ENCODE measurements at regions not wholly inside any gene's neighbourhood (a gene's known extent, or its start where the extent isn't known, plus 50 kb on each side); places are given as distances from the start of the nearest gene placed in this dataset.
"Not testable (repeated sequence)": the region's sequence is repeated elsewhere in the genome, so short reads cannot be mapped to it uniquely, and the experiment has no call there.

- no peak for DNase-seq
Measured at GRCh38 chr7:86199881-86200614, 443.7 kb upstream of the GRM3 start.

DNA sequence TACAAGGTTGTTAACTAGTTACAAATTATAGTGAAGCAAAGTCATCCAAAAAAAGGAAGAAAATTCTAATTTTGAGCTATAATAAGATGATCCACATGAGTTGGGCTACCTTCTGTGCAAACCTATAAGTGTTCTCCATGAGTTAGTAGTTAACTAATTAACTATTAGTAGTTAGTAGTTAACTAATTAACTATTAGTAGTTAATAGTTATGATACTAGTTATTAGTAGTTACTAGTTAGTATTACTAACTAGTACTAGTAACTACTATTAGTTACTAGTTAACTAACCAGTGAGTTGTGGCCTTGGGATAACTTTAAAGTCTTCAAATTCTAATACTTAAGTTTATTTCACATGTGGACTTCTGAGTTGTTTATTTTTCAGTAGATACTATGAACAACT lies 453.4 kb upstream of the GRM3 start:
- no peak for DNase-seq

DNA sequence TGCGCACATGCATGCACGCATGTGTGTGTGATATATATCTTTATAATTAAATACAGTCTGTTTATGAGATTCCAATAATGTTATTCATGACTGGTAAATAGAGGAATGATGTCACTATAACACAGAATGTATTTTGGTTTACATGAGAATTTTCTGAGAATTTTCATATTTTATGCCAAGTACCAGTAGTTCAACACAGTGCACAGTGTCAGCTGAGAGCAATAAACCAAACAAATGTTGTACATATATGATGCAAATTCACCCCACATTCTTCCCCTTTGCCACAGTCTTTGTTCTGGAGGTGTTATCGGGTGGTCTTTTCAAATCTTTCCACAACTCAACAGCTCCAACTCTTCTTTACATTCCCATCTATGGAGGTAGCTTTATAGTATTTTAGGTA lies 462.2 kb upstream of the GRM3 start:
- DNase-seq = no peak

GRCh38 chr7:86164827-86165226 lies 478.9 kb upstream of the GRM3 start:
- DNase-seq = no peak

GRCh38 chr7:86158111-86158510 lies 485.6 kb upstream of the GRM3 start:
- no peak for DNase-seq

DNA sequence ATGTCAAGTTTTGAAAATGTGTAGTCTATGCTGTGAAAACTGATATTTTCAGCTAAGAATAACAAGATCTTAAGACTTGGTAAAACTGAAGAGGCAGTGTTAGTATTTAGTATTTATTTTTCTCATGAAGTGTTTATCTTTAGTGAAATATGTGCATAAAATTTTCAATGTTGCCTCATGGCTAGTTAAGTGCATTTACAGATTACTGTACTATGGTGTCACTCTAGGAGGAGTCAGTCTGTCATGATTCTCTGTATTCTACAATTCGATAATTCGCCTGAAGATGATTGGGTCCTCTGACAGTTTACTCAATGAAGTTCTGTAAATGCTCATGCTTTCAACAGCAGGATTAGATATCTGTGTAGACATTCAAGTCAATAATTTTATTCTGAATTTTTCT lies 488.1 kb upstream of the GRM3 start:
- DNase-seq = no peak

DNA sequence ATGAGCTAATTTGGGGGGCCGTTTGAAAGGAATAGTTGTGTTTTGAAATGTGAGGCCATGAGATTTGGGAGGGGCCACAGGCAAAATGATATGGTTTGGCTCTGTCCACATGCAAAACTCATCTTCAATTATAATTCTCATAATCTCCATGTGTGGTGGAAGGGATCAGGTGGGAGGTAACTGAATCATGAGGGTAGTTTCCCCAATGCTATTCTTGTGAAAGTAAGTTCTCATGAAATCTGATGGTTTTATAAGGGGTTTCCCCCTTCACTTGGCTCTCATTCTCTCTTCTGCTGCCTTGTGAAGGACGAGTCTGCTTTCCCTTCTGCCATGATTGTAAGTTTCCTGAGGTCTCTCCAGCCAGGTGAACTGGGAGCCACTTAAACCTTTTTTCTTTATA lies 490.8 kb upstream of the GRM3 start:
- DNase-seq = no peak

DNA sequence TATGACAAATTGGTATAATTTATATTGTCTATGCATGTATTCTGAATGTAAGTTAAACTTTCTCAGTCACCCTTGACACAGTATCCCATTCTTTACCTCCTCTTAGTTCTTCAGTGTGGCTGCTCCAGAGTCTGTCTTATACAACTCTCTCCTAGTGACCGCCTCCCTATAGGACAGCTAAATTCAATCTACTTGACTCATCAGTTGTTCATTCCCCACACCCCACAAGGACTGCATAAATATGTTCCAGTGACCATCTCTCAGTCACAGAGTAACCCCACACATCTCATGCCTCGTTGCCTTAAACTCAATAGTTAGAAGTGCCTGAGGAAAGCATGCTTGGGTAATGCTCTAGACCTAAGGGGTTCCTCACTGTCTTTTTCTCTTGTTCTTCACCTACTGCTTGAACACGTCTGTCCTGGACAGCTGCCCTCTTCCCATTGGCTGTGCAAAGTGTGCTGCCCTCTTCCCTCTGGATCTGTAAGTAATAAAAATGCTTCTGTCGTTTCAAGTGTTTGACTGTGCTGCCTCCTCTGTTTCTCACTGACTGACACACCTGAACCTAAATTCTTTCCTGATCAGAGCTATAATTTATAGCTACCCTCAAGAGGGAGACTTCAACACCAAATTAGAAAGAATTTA lies 494.6 kb upstream of the GRM3 start:
- DNase-seq = no peak

- DNase-seq = no peak
Measured at GRCh38 chr7:86148501-86148900, 495.2 kb upstream of the GRM3 start.

DNA sequence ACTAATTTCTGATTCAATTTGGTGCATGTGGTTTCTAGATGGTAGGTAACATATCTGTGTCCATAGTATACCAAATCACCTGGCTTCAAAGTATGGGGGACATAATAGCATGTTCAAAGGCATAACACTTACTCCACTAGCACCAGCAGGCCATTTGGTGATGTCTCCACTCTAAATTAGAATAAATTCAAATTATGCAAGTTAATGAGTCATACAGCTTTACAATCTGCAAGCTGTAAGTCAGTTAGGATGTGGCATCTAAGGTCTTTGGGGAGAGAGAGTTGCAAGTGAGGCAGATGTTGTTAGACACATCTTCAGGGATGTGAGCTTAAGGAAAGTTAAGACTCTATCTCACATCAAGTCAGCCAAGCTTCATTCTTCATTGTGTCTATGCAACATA lies 506.4 kb upstream of the GRM3 start:
- no peak for DNase-seq

DNA sequence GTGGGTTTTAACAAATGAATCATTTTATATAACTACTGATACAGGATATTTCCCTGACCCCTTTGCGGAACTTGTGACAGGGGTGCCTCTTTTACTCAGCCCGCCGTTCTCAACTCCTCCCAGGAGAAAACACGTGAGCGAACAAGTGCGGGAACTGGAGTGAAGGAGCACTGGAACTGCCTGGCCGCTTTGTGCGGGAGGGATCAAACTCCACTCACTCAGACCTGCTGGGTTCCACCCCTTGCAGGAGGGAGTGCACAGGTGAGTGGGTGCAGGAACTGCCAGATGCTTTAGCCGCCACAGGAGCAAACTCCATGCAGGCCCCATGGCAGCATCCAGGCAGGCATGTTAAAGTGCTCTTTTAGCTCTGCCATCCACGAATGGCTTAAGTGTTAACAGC lies 513.4 kb upstream of the GRM3 start:
- DNase-seq = no peak

GRCh38 chr7:86123476-86123875 lies 520.2 kb upstream of the GRM3 start:
- no peak for DNase-seq

- no peak for DNase-seq
Measured at GRCh38 chr7:86094166-86094669, 549.5 kb upstream of the GRM3 start.

DNA sequence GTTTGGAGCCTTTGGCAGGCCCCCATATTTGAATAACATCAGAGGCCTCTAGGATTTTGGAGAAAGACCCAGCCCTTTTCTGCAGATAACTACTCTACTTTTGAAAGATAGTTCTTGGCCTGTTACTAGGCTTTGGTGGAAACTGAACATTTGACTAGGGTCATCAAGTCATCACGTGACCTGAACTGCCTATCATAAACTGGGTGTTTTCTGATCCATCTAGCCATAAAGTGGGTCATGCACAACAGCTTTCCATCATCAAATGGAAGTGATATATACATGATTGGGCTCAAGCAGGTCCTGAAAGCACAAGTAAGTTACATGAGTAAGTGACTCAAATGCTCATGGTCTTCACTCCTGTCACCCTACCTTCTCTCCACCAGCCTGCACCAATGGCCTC lies 552.3 kb upstream of the GRM3 start:
- DNase-seq = no peak

DNA sequence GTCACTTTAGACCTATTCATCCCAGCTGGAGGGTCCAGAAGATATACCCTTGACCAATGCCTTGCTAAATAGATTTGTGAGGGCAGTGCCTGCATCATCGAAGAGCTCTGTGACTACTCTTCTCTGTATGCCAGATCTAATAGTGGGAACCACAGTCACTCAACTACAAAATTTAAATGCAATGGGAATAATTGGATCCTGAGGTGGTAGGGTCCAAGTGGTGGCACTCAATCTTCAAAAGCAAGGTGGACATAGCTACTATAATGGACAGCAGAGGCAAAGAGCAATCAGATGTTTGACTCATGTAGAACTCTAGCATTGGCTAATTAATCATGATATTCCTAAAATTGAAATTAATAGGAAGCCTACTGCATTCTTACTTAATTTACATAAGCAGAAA lies 554.3 kb upstream of the GRM3 start:
- DNase-seq = no peak

GRCh38 chr7:86064572-86064971 lies 579.1 kb upstream of the GRM3 start:
- not testable (repeated sequence) for DNase-seq

DNA sequence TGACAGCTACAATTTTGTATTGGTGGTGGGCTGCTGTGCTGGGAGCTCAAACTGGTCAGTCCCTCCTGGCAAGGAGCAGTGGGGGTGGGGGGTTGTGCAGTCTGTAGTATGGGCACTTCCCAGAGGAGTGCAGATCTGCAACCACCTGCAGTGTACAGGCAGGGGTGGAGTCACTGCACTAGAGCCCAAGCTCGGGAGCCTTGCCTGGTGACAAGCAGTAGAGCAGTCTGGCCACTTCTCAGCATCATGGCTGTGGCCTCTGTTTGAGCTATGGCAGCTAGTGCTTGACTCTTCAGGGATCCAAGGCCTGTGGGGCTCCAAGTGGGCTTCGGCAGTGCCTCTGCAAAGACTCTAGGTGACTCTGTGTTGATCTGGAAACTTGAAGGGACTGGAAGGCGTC lies 585.1 kb upstream of the GRM3 start:
- no peak for DNase-seq

- no peak for DNase-seq
Measured at GRCh38 chr7:86050918-86051317, 592.8 kb upstream of the GRM3 start.

- no peak for DNase-seq
Measured at GRCh38 chr7:86049910-86050309, 593.8 kb upstream of the GRM3 start.

- DNase-seq = not testable (repeated sequence)
Measured at GRCh38 chr7:86045197-86045596, 598.5 kb upstream of the GRM3 start.

- no peak for DNase-seq
Measured at GRCh38 chr7:86025807-86026206, 617.9 kb upstream of the GRM3 start.

DNA sequence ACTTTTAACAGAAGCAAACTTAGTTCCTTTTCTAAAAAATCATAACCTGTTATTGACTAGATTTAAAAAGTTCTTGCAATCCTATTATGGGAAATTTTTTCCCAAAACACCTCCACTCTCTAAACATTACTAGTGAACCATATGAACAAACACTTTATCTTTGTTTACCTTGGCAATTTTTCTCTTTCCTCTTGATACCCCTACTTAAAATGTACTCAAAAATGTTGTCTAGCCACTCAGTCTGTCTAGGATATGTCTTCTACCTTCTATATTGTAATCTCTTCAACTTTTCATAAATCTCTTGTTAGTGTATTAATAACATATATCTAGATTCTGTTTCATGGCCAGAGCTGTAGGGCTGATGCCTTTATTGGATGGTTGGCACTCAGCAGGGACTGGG lies 630.0 kb upstream of the GRM3 start:
- DNase-seq = no peak

- no peak for DNase-seq
Measured at GRCh38 chr7:86012971-86013370, 630.7 kb upstream of the GRM3 start.

DNA sequence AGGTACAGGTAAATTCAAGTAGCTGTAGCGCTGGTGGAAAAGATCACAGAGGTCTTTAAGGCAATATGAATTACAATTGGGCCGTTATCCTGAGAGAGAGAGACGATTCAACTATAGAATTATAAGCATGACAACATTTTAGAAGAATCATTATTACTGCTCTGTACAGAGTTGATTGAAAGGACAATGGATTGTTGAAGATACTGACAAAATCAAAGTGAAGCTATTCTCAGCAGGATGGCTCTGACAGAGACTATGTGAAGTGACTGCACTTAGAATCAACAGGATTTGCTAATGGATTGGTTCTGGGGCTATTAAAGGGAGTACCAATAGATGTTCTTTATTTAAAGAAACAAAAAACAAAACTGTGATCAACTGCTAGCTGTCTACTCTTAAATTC lies 634.8 kb upstream of the GRM3 start:
- DNase-seq = no peak

- DNase-seq = no peak
Measured at GRCh38 chr7:86006909-86007308, 636.8 kb upstream of the GRM3 start.

Data from COR-L47 (cell line).